Stomach smooth muscle (tissue), 2 donors: ENCODE measurements at regions not wholly inside any gene's neighbourhood (a gene's known extent, or its start where the extent isn't known, plus 50 kb on each side); places are given as distances from the start of the nearest gene placed in this dataset.

ENCODE experiments used
- H3K27ac ChIP-seq: one replicate; pipeline ENCODE4 v1.7.0; 2013; ENCODE audit warnings: mild to moderate bottlenecking, low read length, inconsistent platforms
- H3K27me3 ChIP-seq, 2 donors: one replicate each; pipeline ENCODE4 v1.7.0; 2013; ENCODE audit warnings: low read length in 2 of 2; ENCODE audit not compliant: insufficient read depth in 2 of 2, control insufficient read depth in 1 of 2
- H3K36me3 ChIP-seq, 2 donors: one replicate each; pipeline ENCODE4 v1.7.0; 2013; ENCODE audit warnings: low read length in 2 of 2; ENCODE audit not compliant: control insufficient read depth in 2 of 2, insufficient read depth in 2 of 2
- H3K4me1 ChIP-seq: one replicate; pipeline ENCODE4 v1.7.0; 2013; ENCODE audit warnings: low read length; ENCODE audit not compliant: control insufficient read depth, insufficient read depth
- H3K4me3 ChIP-seq, 2 donors: one replicate each; pipeline ENCODE4 v1.7.0; 2013; ENCODE audit warnings: low read length in 2 of 2
- H3K9ac ChIP-seq, 2 donors: one replicate each; pipeline ENCODE4 v1.7.0; 2013; ENCODE audit warnings: low read length in 2 of 2, mild to moderate bottlenecking in 1 of 2
- H3K9me3 ChIP-seq, 2 donors: one replicate each; pipeline ENCODE4 v1.7.0; 2013; ENCODE audit warnings: low read length in 2 of 2; ENCODE audit not compliant: control insufficient read depth in 2 of 2
- donor health status: healthy.
- donor health status: Pancreatic carcinoma.

GRCh38 chr20:10724449-10725173 is 50.8 kb upstream of the JAG1 start:
- H3K9ac ChIP-seq: no peak overlapping the region
- no peak overlapping the region for H3K27ac ChIP-seq
- peaks cover 0 to under 1% of the 10 kb centered on the region in 2 donors for H3K9me3 ChIP-seq
- no peaks in the 10 kb centered on the region for H3K27me3 ChIP-seq
- H3K4me1 ChIP-seq: peaks cover 5% of the 10 kb centered on the region
- no peak overlapping the region for H3K4me3 ChIP-seq
- H3K36me3 ChIP-seq: no peaks in the 10 kb centered on the region

GRCh38 chr20:10728873-10729670 is 55.3 kb upstream of the JAG1 start:
- no peaks in the 10 kb centered on the region for H3K27me3 ChIP-seq
- peaks cover 8% of the 10 kb centered on the region for H3K4me1 ChIP-seq
- H3K36me3 ChIP-seq: no peaks in the 10 kb centered on the region

GRCh38 chr20:10729785-10730184 is 56.0 kb upstream of the JAG1 start:
- Histone ChIP-seq H3K4me1 (peaks cover 8% of the 10 kb centered on the region), H3K27ac (no peak overlapping the region), H3K4me3 (no peak overlapping the region), H3K27me3 (no peaks in the 10 kb centered on the region), H3K9ac (no peak overlapping the region), H3K36me3 (no peaks in the 10 kb centered on the region), H3K9me3 (peaks cover 0 to 3% of the 10 kb centered on the region in 2 donors)

More at GRCh38 chr20:10728873-10729670, 55.3 kb upstream of the JAG1 start:
- no peak overlapping the region for H3K9ac ChIP-seq
- no peak overlapping the region for H3K4me3 ChIP-seq
- peaks cover 0 to 3% of the 10 kb centered on the region in 2 donors for H3K9me3 ChIP-seq
- H3K27ac ChIP-seq: no peak overlapping the region

- no peaks in the 10 kb centered on the region for H3K36me3 ChIP-seq
- H3K9me3 ChIP-seq: peaks cover 0 to 3% of the 10 kb centered on the region in 2 donors
- no peak overlapping the region for H3K4me3 ChIP-seq
- H3K4me1 ChIP-seq: peaks cover 8% of the 10 kb centered on the region
- no peak overlapping the region for H3K9ac ChIP-seq
- no peak overlapping the region for H3K27ac ChIP-seq
- H3K27me3 ChIP-seq: no peaks in the 10 kb centered on the region
Observed at GRCh38 chr20:10730629-10731183, 56.9 kb upstream of the JAG1 start.

- H3K4me3 ChIP-seq: no peak overlapping the region
- H3K4me1 ChIP-seq: peaks cover 8% of the 10 kb centered on the region
- no peak overlapping the region for H3K9ac ChIP-seq
- H3K36me3 ChIP-seq: no peaks in the 10 kb centered on the region
- H3K9me3 ChIP-seq: peaks cover 0 to 3% of the 10 kb centered on the region in 2 donors
- H3K27ac ChIP-seq: no peak overlapping the region
- H3K27me3 ChIP-seq: no peaks in the 10 kb centered on the region
Observed at GRCh38 chr20:10731190-10731965, 57.6 kb upstream of the JAG1 start.

- no peaks in the 10 kb centered on the region for H3K36me3 ChIP-seq
- no peak overlapping the region for H3K27ac ChIP-seq
- no peak overlapping the region for H3K4me3 ChIP-seq
- no peak overlapping the region for H3K9ac ChIP-seq
- peaks cover 3% of the 10 kb centered on the region for H3K4me1 ChIP-seq
- no peaks in the 10 kb centered on the region for H3K27me3 ChIP-seq
- peaks cover 0 to 3% of the 10 kb centered on the region in 2 donors for H3K9me3 ChIP-seq
Observed at GRCh38 chr20:10733122-10733521, 59.3 kb upstream of the JAG1 start.

GRCh38 chr20:10735195-10735949 is 61.6 kb upstream of the JAG1 start:
- Histone ChIP-seq H3K36me3 (no peaks in the 10 kb centered on the region), H3K4me1 (peaks cover 3% of the 10 kb centered on the region), H3K27me3 (no peaks in the 10 kb centered on the region), H3K4me3 (peak overlapping the region in 1 of 2 donors; percentile 54), H3K9ac (peak overlapping the region in 1 of 2 donors; percentile 51), H3K27ac (peak overlapping the region; percentile 59), H3K9me3 (no peaks in the 10 kb centered on the region)

- no peak overlapping the region for H3K27ac ChIP-seq
- no peak overlapping the region for H3K9ac ChIP-seq
- H3K36me3 ChIP-seq: no peaks in the 10 kb centered on the region
- H3K4me1 ChIP-seq: no peaks in the 10 kb centered on the region
- H3K27me3 ChIP-seq: no peaks in the 10 kb centered on the region
- H3K4me3 ChIP-seq: peak overlapping the region in 1 of 2 donors; percentile 30
- H3K9me3 ChIP-seq: no peaks in the 10 kb centered on the region
Observed at GRCh38 chr20:10739134-10739533, 65.3 kb upstream of the JAG1 start.

GRCh38 chr20:10739566-10739965 is 65.8 kb upstream of the JAG1 start:
- no peak overlapping the region for H3K27ac ChIP-seq
- peak overlapping the region in 1 of 2 donors; percentile 30 for H3K4me3 ChIP-seq
- no peaks in the 10 kb centered on the region for H3K9me3 ChIP-seq
- H3K27me3 ChIP-seq: no peaks in the 10 kb centered on the region
- no peaks in the 10 kb centered on the region for H3K36me3 ChIP-seq
- no peak overlapping the region for H3K9ac ChIP-seq
- no peaks in the 10 kb centered on the region for H3K4me1 ChIP-seq

GRCh38 chr20:10741060-10741459 is 67.3 kb upstream of the JAG1 start:
- Histone ChIP-seq H3K4me1 (no peaks in the 10 kb centered on the region), H3K9me3 (no peaks in the 10 kb centered on the region), H3K9ac (no peak overlapping the region), H3K27me3 (no peaks in the 10 kb centered on the region), H3K36me3 (no peaks in the 10 kb centered on the region), H3K4me3 (no peak overlapping the region), H3K27ac (no peak overlapping the region)
